ENCODE measurements at regions not wholly inside any gene's neighbourhood (a gene's known extent, or its start where the extent isn't known, plus 50 kb on each side); places are given as distances from the start of the nearest gene placed in this dataset.

- no peak for DNase-seq
- TF ChIP-seq, protein P1, sequence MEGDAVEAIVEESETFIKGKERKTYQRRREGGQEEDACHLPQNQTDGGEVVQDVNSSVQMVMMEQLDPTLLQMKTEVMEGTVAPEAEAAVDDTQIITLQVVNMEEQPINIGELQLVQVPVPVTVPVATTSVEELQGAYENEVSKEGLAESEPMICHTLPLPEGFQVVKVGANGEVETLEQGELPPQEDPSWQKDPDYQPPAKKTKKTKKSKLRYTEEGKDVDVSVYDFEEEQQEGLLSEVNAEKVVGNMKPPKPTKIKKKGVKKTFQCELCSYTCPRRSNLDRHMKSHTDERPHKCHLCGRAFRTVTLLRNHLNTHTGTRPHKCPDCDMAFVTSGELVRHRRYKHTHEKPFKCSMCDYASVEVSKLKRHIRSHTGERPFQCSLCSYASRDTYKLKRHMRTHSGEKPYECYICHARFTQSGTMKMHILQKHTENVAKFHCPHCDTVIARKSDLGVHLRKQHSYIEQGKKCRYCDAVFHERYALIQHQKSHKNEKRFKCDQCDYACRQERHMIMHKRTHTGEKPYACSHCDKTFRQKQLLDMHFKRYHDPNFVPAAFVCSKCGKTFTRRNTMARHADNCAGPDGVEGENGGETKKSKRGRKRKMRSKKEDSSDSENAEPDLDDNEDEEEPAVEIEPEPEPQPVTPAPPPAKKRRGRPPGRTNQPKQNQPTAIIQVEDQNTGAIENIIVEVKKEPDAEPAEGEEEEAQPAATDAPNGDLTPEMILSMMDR (IDR thresholded peaks at IDR 0.05 in 8 of 11, conservative IDR thresholded peaks at IDR 0.05 in 3 of 11) = no peak
- TF ChIP-seq POLR2AphosphoS5 (IDR thresholded peaks at IDR 0.05) = no peak
- no peak for TF ChIP-seq POLR2A (IDR thresholded peaks at IDR 0.05)
- intact Hi-C loops (cut with DNase I; ENCODE audit: low total_unique reads) = no loop called here
- Histone ChIP-seq H3K4me1 (no peaks in the 10 kb centered on the region), H3K27me3 (replicated peaks in 1 of 7) (no peaks in the 10 kb centered on the region), H3K4me3 (no peak overlapping the region), H3K36me3 (no peaks in the 10 kb centered on the region), H3K9me3 (no peaks in the 10 kb centered on the region), H3K27ac (no peak overlapping the region)
- 64 to 82% (median 75%) methylated on average over 2 to 3 of the region's 3 CpGs for WGBS, 5 donors
Measured at GRCh38 chr6:22638320-22638719, 69.0 kb downstream of the HDGFL1 start.

- DNase-seq = no peak
- H3K27ac ChIP-seq = no peak overlapping the region
- no peak overlapping the region for H3K4me3 ChIP-seq
- intact Hi-C loops (cut with DNase I; ENCODE audit: low total_unique reads) = no loop called here
- no peaks in the 10 kb centered on the region for H3K9me3 ChIP-seq
- 76 to 92% (median 81%) methylated on average over 2 of the region's 2 CpGs for WGBS, 5 donors
- no peaks in the 10 kb centered on the region for H3K36me3 ChIP-seq
- TF ChIP-seq POLR2A (IDR thresholded peaks at IDR 0.05) = no peak
- no peaks in the 10 kb centered on the region for H3K4me1 ChIP-seq
- no peaks in the 10 kb centered on the region for H3K27me3 ChIP-seq (replicated peaks in 1 of 7)
Measured at GRCh38 chr6:22642254-22642653, 72.9 kb downstream of the HDGFL1 start.

GRCh38 chr6:22643780-22644179, 74.4 kb downstream of the HDGFL1 start:
- H3K9me3 ChIP-seq = no peaks in the 10 kb centered on the region
- H3K36me3 ChIP-seq = no peaks in the 10 kb centered on the region
- WGBS, 5 donors = 61 to 94% (median 89%) methylated on average over 10 of the region's 10 CpGs
- DNase-seq = no peak
- no peak overlapping the region for H3K4me3 ChIP-seq
- no peaks in the 10 kb centered on the region for H3K4me1 ChIP-seq
- TF ChIP-seq POLR2A (IDR thresholded peaks at IDR 0.05) = no peak
- TF ChIP-seq, protein P1 (IDR thresholded peaks at IDR 0.05 in 8 of 11, conservative IDR thresholded peaks at IDR 0.05 in 3 of 11) = no peak
- TF ChIP-seq POLR2AphosphoS5 (IDR thresholded peaks at IDR 0.05) = no peak
- H3K27ac ChIP-seq = no peak overlapping the region
- H3K27me3 ChIP-seq (replicated peaks in 1 of 7) = no peaks in the 10 kb centered on the region
- intact Hi-C loops (cut with DNase I; ENCODE audit: low total_unique reads) = no loop called here

DNA sequence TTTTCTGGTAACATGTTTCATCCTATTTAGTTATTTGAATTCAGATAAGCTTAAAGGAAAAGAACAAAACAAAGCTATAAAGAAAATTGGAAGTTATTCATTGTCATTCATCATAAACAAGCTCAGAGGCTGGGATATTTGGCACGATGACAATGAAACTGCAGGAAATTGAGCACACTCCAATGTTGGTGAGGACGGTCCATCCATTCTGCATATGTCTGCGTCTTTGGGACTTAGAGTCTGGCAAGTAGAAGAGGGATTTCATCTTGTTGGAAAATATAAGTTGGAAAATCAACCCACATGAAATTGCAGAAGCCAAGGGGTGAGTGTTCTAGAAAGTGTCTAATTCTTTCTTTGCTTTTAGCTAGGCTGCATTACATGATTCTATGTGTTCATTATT, 78.4 kb downstream of the HDGFL1 start:
- TF ChIP-seq POLR2AphosphoS5 (IDR thresholded peaks at IDR 0.05) = no peak
- TF ChIP-seq, protein P1 (IDR thresholded peaks at IDR 0.05 in 8 of 11, conservative IDR thresholded peaks at IDR 0.05 in 3 of 11) = no peak
- TF ChIP-seq POLR2A (IDR thresholded peaks at IDR 0.05) = no peak
- Histone ChIP-seq H3K9me3 (no peaks in the 10 kb centered on the region), H3K4me1 (no peaks in the 10 kb centered on the region), H3K27me3 (replicated peaks in 1 of 7) (no peaks in the 10 kb centered on the region), H3K4me3 (no peak overlapping the region), H3K27ac (no peak overlapping the region), H3K36me3 (no peaks in the 10 kb centered on the region)
- DNase-seq = no peak
- 51 to 73% (median 64%) methylated on average over 3 of the region's 3 CpGs for WGBS, 5 donors
- intact Hi-C loops (cut with DNase I; ENCODE audit: low total_unique reads) = no loop called here

GRCh38 chr6:22651731-22652130, 82.4 kb downstream of the HDGFL1 start:
- WGBS, 5 donors = 73 to 90% (median 83%) methylated on average over 3 of the region's 3 CpGs
- no peak overlapping the region for H3K27ac ChIP-seq
- H3K4me3 ChIP-seq = no peak overlapping the region
- no peaks in the 10 kb centered on the region for H3K4me1 ChIP-seq
- TF ChIP-seq POLR2AphosphoS5 (IDR thresholded peaks at IDR 0.05) (no peak), POLR2A (IDR thresholded peaks at IDR 0.05) (no peak)
- TF ChIP-seq, protein P1 (IDR thresholded peaks at IDR 0.05 in 8 of 11, conservative IDR thresholded peaks at IDR 0.05 in 3 of 11) = no peak
- no peaks in the 10 kb centered on the region for H3K36me3 ChIP-seq
- no peaks in the 10 kb centered on the region for H3K27me3 ChIP-seq (replicated peaks in 1 of 7)
- no peaks in the 10 kb centered on the region for H3K9me3 ChIP-seq
- no peak for DNase-seq
- intact Hi-C loops (cut with DNase I; ENCODE audit: low total_unique reads) = no loop called here
